GM12878 (cell line): ENCODE measurements at regions not wholly inside any gene's neighbourhood (a gene's known extent, or its start where the extent isn't known, plus 50 kb on each side); places are given as distances from the start of the nearest gene placed in this dataset.

Source experiments
- ATAC-seq: fragments of 200-7000 bp; cut with Tn5 transposase; 3 replicates; pipeline ENCODE4 v1.9.1; 2020; ENCODE audit warnings: mild to moderate bottlenecking, moderate library complexity
- BruUV-seq: library from RNA; stranded (reverse); fragments of 400-500 nt; replicated peaks from 2 replicates; lab custom pipeline; 2021; lab: Mats Ljungman, UMichigan
- CTCF ChIA-PET: fragments of 300-600 bp; sonication (Branson Sonifier 250); formaldehyde crosslinking; extraction: SDS; loops from one replicate; lab custom pipeline; 2021; ENCODE audit warnings: inconsistent platforms; lab: Yijun Ruan, JAX
- POLR2A ChIA-PET: fragments of 350-600 bp; formaldehyde crosslinking; extraction: SDS; loops from one replicate; lab custom pipeline; 2021; ENCODE audit warnings: inconsistent platforms; lab: Charles Lee
- RAD21 ChIA-PET: fragments of 300-600 bp; sonication (Branson Sonifier 250); formaldehyde crosslinking; loops from one replicate; lab custom pipeline; 2023; ENCODE audit warnings: antibody characterized with exemption; ENCODE audit not compliant: unreplicated experiment; lab: Charles Lee
- SMC1A ChIA-PET: fragments of 300-600 bp; sonication (Branson Sonifier 250); formaldehyde crosslinking; loops from one replicate; lab custom pipeline; 2023; ENCODE audit not compliant: unreplicated experiment, uncharacterized antibody; lab: Charles Lee
- DNase-seq: peaks from one replicate; pipeline ENCODE4 v3.0.0-alpha.2; 2011; ENCODE audit warnings: low read depth, low spot score
- FAIRE-seq: peaks from 3 replicates; lab custom pipeline; 2011; peaks lifted over from hg19 to GRCh38; lab: Jason Lieb, UNC
- H2AFZ ChIP-seq: 2 replicates; pipeline ENCODE4 v1.6.0; 2011; ENCODE audit warnings: low read depth, low read length, control low read depth; ENCODE audit not compliant: control insufficient read depth
- H3K27ac ChIP-seq: 2 replicates; pipeline ENCODE4 v1.5.1; 2011; ENCODE audit warnings: control low read depth; ENCODE audit not compliant: control insufficient read depth, insufficient read depth
- H3K27me3 ChIP-seq, 2 experiments: replicated peaks in 1 of 2; 2 replicates each; pipeline versions ENCODE4 v1.6.0 to v1.6.1; 2011; ENCODE audit warnings: low read length in 1 of 2; ENCODE audit not compliant: control insufficient read depth in 2 of 2, insufficient read depth in 2 of 2
- H3K36me3 ChIP-seq, 2 experiments: 2 replicates each; pipeline ENCODE4 v1.5.1; 2011; ENCODE audit warnings: low read length in 1 of 2; ENCODE audit not compliant: control insufficient read depth in 2 of 2, insufficient read depth in 2 of 2
- H3K4me1 ChIP-seq: 2 replicates; pipeline ENCODE4 v1.6.1; 2011; ENCODE audit warnings: mild to moderate bottlenecking, low read length, moderate library complexity, mixed read lengths; ENCODE audit not compliant: control insufficient read depth, insufficient read depth
- H3K4me2 ChIP-seq: 2 replicates; pipeline ENCODE4 v1.6.0; 2011; ENCODE audit warnings: control low read depth; ENCODE audit not compliant: control insufficient read depth, insufficient read depth
- H3K4me3 ChIP-seq: fragments of 200-600 bp; sonication (generic); 2 replicates; pipeline ENCODE4 v1.5.1; 2016
- H3K79me2 ChIP-seq: 2 replicates; pipeline ENCODE4 v1.6.0; 2011; ENCODE audit warnings: low read length; ENCODE audit not compliant: control insufficient read depth, insufficient read depth
- H3K9ac ChIP-seq: 2 replicates; pipeline ENCODE4 v1.8.0; 2011; ENCODE audit warnings: low read length, control low read depth, mixed read lengths; ENCODE audit not compliant: control insufficient read depth, insufficient read depth
- H3K9me3 ChIP-seq: replicated peaks from 3 replicates; pipeline ENCODE4 v1.5.1; 2011; ENCODE audit warnings: mild to moderate bottlenecking, low read length; ENCODE audit not compliant: control insufficient read depth, insufficient read depth
- H4K20me1 ChIP-seq: 2 replicates; pipeline ENCODE4 v1.6.0; 2011; ENCODE audit not compliant: control insufficient read depth, insufficient read depth
- EED ChIP-seq: sonication (generic); IDR thresholded peaks from 2 replicates; pipeline ENCODE4 v1.6.1; 2016; ENCODE audit warnings: antibody characterized with exemption, low read depth
- HCFC1 ChIP-seq: fragments of 150-350 bp; IDR thresholded peaks from 2 replicates; pipeline ENCODE4 v1.6.1; 2014; ENCODE audit warnings: low read length
- MLLT1 ChIP-seq: fragments of 450-650 bp; IDR thresholded peaks from 2 replicates; pipeline ENCODE4 v1.6.1; 2016; ENCODE audit warnings: mild to moderate bottlenecking
- MXI1 ChIP-seq: fragments of 150-350 bp; IDR thresholded peaks from 2 replicates; pipeline ENCODE4 v1.6.1; 2011; ENCODE audit warnings: low read depth, mild to moderate bottlenecking, inconsistent platforms, low read length, improper control_type of control experiment
- NRF1 ChIP-seq: conservative IDR thresholded peaks from 2 replicates; pipeline ENCODE4 v1.6.1; 2011; ENCODE audit warnings: mild to moderate bottlenecking, low read depth, low read length, improper control_type of control experiment
- POLR2AphosphoS2 ChIP-seq: IDR thresholded peaks from 2 replicates; pipeline ENCODE4 v1.6.1; 2011; ENCODE audit warnings: low read depth, mild to moderate bottlenecking, low read length, improper control_type of control experiment, moderate library complexity
- RFX5 ChIP-seq: IDR thresholded peaks from 2 replicates; pipeline ENCODE4 v1.6.1; 2011; ENCODE audit warnings: low read depth, low read length, improper control_type of control experiment
- SIX5 ChIP-seq: IDR thresholded peaks from 2 replicates; pipeline ENCODE4 v1.6.1; 2011; ENCODE audit warnings: mild to moderate bottlenecking, low read depth, low read length, moderate library complexity; ENCODE audit not compliant: severe bottlenecking
- STAT1 ChIP-seq: fragments of 450-650 bp; conservative IDR thresholded peaks from 2 replicates; pipeline ENCODE4 v1.6.1; 2014; ENCODE audit warnings: antibody characterized with exemption, mild to moderate bottlenecking
- ZBTB11 ChIP-seq: fragments of 450-650 bp; formaldehyde crosslinking; IDR thresholded peaks from 2 replicates; pipeline ENCODE4 v1.5.0; 2022; ENCODE audit warnings: mild to moderate bottlenecking, missing genetic modification characterization
- ZNF687 ChIP-seq: fragments of 450-650 bp; IDR thresholded peaks from 2 replicates; pipeline ENCODE4 v1.6.1; 2017; ENCODE audit warnings: mild to moderate bottlenecking, moderate library complexity
- WGBS: methylation state at CpG from one replicate; pipeline ENCODE4 v1.1.6; 2016; ENCODE audit warnings: low lambda C conversion rate; ENCODE audit not compliant: insufficient replicate concordance, insufficient coverage; ENCODE audit errors: missing lambda C conversion rate; 5-methylcytosine and 5-hydroxymethylcytosine counted together
- in situ Hi-C: fragments of 300-500 bp; cut with MboI; formaldehyde crosslinking; loops from 9 replicates; pipeline ENCODE4 v1.14.3; 2018; ENCODE audit warnings: mixed read lengths
- intact Hi-C: fragments of 100-400 bp; cut with micrococcal nuclease; formaldehyde crosslinking; loops from one replicate; pipeline ENCODE4 v1.14.2; 2022; ENCODE audit not compliant: unreplicated experiment

- Histone ChIP-seq H3K4me2 (no peak overlapping the region), H3K4me3 (no peak overlapping the region), H3K27me3 (no peaks in the 10 kb centered on the region), H3K27ac (no peak overlapping the region), H4K20me1 (no peaks in the 10 kb centered on the region), H3K79me2 (no peaks in the 10 kb centered on the region), H3K4me1 (no peaks in the 10 kb centered on the region), H3K36me3 (no peaks in the 10 kb centered on the region), H3K9me3 (no peaks in the 10 kb centered on the region)
- ATAC-seq (no peak), FAIRE-seq (no peak), DNase-seq (no peak)
- SMC1A ChIA-PET = interaction anchor here (0.8 kb wide), 1 partner anchor 28 kb away, joined by 4 read pairs; no protein-coding TSS in a partner anchor
- POLR2A ChIA-PET = interaction anchor here (0.8 kb wide), 1 partner anchor 33 kb away, joined by 3 read pairs; no protein-coding TSS in a partner anchor
- RAD21 ChIA-PET = interaction anchor here (1.3 kb wide), 1 partner anchor 59 kb away, joined by 3 read pairs; no protein-coding TSS in a partner anchor
- CTCF ChIA-PET = interaction anchor here (1.1 to 1.2 kb wide), 2 partner anchors 59 to 60 kb away, joined by 3 read pairs; no protein-coding TSS in a partner anchor
- in situ Hi-C loops (no loop called here), intact Hi-C loops (no loop called here)
- no TSS peak for BruUV-seq
- WGBS = 9% methylated on average over 2 of the region's 2 CpGs
- TF ChIP-seq ZBTB11 (CRISPR knock-in tag) (no peak), ZNF687 (no peak), MXI1 (no peak), RFX5 (no peak), HCFC1 (no peak), SIX5 (no peak), MLLT1 (no peak), STAT1 (no peak), NRF1 (no peak), EED (no peak), POLR2AphosphoS2 (no peak)
- TF ChIP-seq, all 136 proteins: peak for 0
- Histone ChIP-seq H2AFZ (no peak overlapping the region), H3K9ac (no peak overlapping the region)
These were observed 138.0 kb upstream of the CPNE8 start for GRCh38 chr12:39043424-39043822.
